ENCODE measurements at regions not wholly inside any gene's neighbourhood (a gene's known extent, or its start where the extent isn't known, plus 50 kb on each side); places are given as distances from the start of the nearest gene placed in this dataset.
"Not testable (repeated sequence)": the region's sequence is repeated elsewhere in the genome, so short reads cannot be mapped to it uniquely, and the experiment has no call there.

- no CpG with 5 or more reads among the region's 6 CpGs for WGBS, 10 experiments
- H3K4me3 ChIP-seq; H3K4me1 ChIP-seq (replicated peaks in 1 of 2); in situ Hi-C loops (cut with MboI; ENCODE audit: low pct_unique_long_range_greater_than_20kb in 2 of 9, low sequenced_read_pairs in 9 of 9, unreplicated experiment in 9 of 9); H3K27ac ChIP-seq: not testable (repeated sequence)
- ATAC-seq (replicated peaks in 6 of 8) = peak in 4 of 8 experiments; percentile 29 to 43 (median 38)
Measured at GRCh38 chr1:804378-805115, 118.1 kb upstream of the OR4F16 start.

- H3K4me1 ChIP-seq (replicated peaks in 1 of 2); H3K4me3 ChIP-seq; H3K27ac ChIP-seq; ATAC-seq (replicated peaks in 6 of 8); in situ Hi-C loops (cut with MboI; ENCODE audit: low pct_unique_long_range_greater_than_20kb in 2 of 9, low sequenced_read_pairs in 9 of 9, unreplicated experiment in 9 of 9): not testable (repeated sequence)
- 90% methylated on average over 2 of the region's 5 CpGs; no CpG with 5 or more reads in 9 of the 10 experiments for WGBS, 10 experiments
Measured at GRCh38 chr1:805310-805709, 118.4 kb upstream of the SAMD11 start.

GRCh38 chr1:807066-807465 is 116.7 kb upstream of the SAMD11 start:
- no CpG with 5 or more reads among the region's 3 CpGs for WGBS, 10 experiments
- H3K4me1 ChIP-seq (replicated peaks in 1 of 2); H3K27ac ChIP-seq; H3K4me3 ChIP-seq; ATAC-seq (replicated peaks in 6 of 8); in situ Hi-C loops (cut with MboI; ENCODE audit: low pct_unique_long_range_greater_than_20kb in 2 of 9, low sequenced_read_pairs in 9 of 9, unreplicated experiment in 9 of 9): not testable (repeated sequence)

- H3K4me1 ChIP-seq (replicated peaks in 1 of 2); H3K27ac ChIP-seq; in situ Hi-C loops (cut with MboI; ENCODE audit: low pct_unique_long_range_greater_than_20kb in 2 of 9, low sequenced_read_pairs in 9 of 9, unreplicated experiment in 9 of 9); H3K4me3 ChIP-seq: not testable (repeated sequence)
- peak in 3 of 8 experiments; percentile 20 to 87 (median 74) for ATAC-seq (replicated peaks in 6 of 8)
- no CpG with 5 or more reads among the region's 4 CpGs for WGBS, 10 experiments
Measured at GRCh38 chr1:807699-808390, 115.9 kb upstream of the SAMD11 start.

- in situ Hi-C loops (cut with MboI; ENCODE audit: low pct_unique_long_range_greater_than_20kb in 2 of 9, low sequenced_read_pairs in 9 of 9, unreplicated experiment in 9 of 9); H3K4me3 ChIP-seq; H3K27ac ChIP-seq; H3K4me1 ChIP-seq (replicated peaks in 1 of 2): not testable (repeated sequence)
- no CpG with 5 or more reads among the region's 2 CpGs for WGBS, 10 experiments
- peak in 4 of 8 experiments; percentile 21 to 70 (median 32) for ATAC-seq (replicated peaks in 6 of 8)
Measured at GRCh38 chr1:810949-811348, 112.8 kb upstream of the SAMD11 start.

- ATAC-seq (replicated peaks in 6 of 8); in situ Hi-C loops (cut with MboI; ENCODE audit: low pct_unique_long_range_greater_than_20kb in 2 of 9, low sequenced_read_pairs in 9 of 9, unreplicated experiment in 9 of 9); H3K4me3 ChIP-seq; H3K27ac ChIP-seq; H3K4me1 ChIP-seq (replicated peaks in 1 of 2): not testable (repeated sequence)
- WGBS, 10 experiments = 100% methylated on average over 1 to 3 of the region's 5 CpGs; no CpG with 5 or more reads in 6 of the 10 experiments
Measured at GRCh38 chr1:812535-813127, 111.1 kb upstream of the SAMD11 start.

- H3K4me1 ChIP-seq (replicated peaks in 1 of 2); H3K27ac ChIP-seq; ATAC-seq (replicated peaks in 6 of 8); in situ Hi-C loops (cut with MboI; ENCODE audit: low pct_unique_long_range_greater_than_20kb in 2 of 9, low sequenced_read_pairs in 9 of 9, unreplicated experiment in 9 of 9); H3K4me3 ChIP-seq: not testable (repeated sequence)
- WGBS, 10 experiments = no CpG with 5 or more reads among the region's 7 CpGs
Measured at GRCh38 chr1:814543-814942, 109.2 kb upstream of the SAMD11 start.

GRCh38 chr1:815147-815922 is 108.4 kb upstream of the SAMD11 start:
- WGBS, 10 experiments = no CpG with 5 or more reads among the region's 4 CpGs
- ATAC-seq (replicated peaks in 6 of 8); H3K4me3 ChIP-seq; in situ Hi-C loops (cut with MboI; ENCODE audit: low pct_unique_long_range_greater_than_20kb in 2 of 9, low sequenced_read_pairs in 9 of 9, unreplicated experiment in 9 of 9); H3K27ac ChIP-seq; H3K4me1 ChIP-seq (replicated peaks in 1 of 2): not testable (repeated sequence)

- H3K27ac ChIP-seq; H3K4me3 ChIP-seq; in situ Hi-C loops (cut with MboI; ENCODE audit: low pct_unique_long_range_greater_than_20kb in 2 of 9, low sequenced_read_pairs in 9 of 9, unreplicated experiment in 9 of 9); H3K4me1 ChIP-seq (replicated peaks in 1 of 2): not testable (repeated sequence)
- 0 to 71% (median 54%) methylated on average over 1 to 7 of the region's 14 CpGs; no CpG with 5 or more reads in 2 of the 10 experiments for WGBS, 10 experiments
- ATAC-seq (replicated peaks in 6 of 8) = peak in 7 of 8 experiments; percentile 19 to 85 (median 56)
Measured at GRCh38 chr1:817071-817599, 106.6 kb upstream of the SAMD11 start.

- 67% methylated on average over 3 of the region's 20 CpGs; no CpG with 5 or more reads in 9 of the 10 experiments for WGBS, 10 experiments
- H3K4me3 ChIP-seq; in situ Hi-C loops (cut with MboI; ENCODE audit: low pct_unique_long_range_greater_than_20kb in 2 of 9, low sequenced_read_pairs in 9 of 9, unreplicated experiment in 9 of 9); H3K27ac ChIP-seq; H3K4me1 ChIP-seq (replicated peaks in 1 of 2): not testable (repeated sequence)
- ATAC-seq (replicated peaks in 6 of 8) = peak; percentile 47 to 72 (median 64)
Measured at GRCh38 chr1:817658-818617, 105.8 kb upstream of the SAMD11 start.

- ATAC-seq (replicated peaks in 6 of 8) = peak in 7 of 8 experiments; percentile 8 to 34 (median 25)
- WGBS, 10 experiments = 30 to 71% (median 56%) methylated on average over 2 to 13 of the region's 13 CpGs; no CpG with 5 or more reads in 3 of the 10 experiments
- Histone ChIP-seq H3K4me1 (replicated peaks in 1 of 2) (peaks cover 0 to 3% of the 10 kb centered on the region in 2 donors), H3K27ac (no peak overlapping the region), H3K4me3 (no peak overlapping the region)
- in situ Hi-C loops (cut with MboI; ENCODE audit: low pct_unique_long_range_greater_than_20kb in 2 of 9, low sequenced_read_pairs in 9 of 9, unreplicated experiment in 9 of 9) = no loop called here
Measured at GRCh38 chr1:818618-819291, 105.0 kb upstream of the SAMD11 start.

Measured in motor neuron (in vitro differentiated cells).